ENCODE measurements at regions not wholly inside any gene's neighbourhood (a gene's known extent, or its start where the extent isn't known, plus 50 kb on each side); places are given as distances from the start of the nearest gene placed in this dataset.

DNA sequence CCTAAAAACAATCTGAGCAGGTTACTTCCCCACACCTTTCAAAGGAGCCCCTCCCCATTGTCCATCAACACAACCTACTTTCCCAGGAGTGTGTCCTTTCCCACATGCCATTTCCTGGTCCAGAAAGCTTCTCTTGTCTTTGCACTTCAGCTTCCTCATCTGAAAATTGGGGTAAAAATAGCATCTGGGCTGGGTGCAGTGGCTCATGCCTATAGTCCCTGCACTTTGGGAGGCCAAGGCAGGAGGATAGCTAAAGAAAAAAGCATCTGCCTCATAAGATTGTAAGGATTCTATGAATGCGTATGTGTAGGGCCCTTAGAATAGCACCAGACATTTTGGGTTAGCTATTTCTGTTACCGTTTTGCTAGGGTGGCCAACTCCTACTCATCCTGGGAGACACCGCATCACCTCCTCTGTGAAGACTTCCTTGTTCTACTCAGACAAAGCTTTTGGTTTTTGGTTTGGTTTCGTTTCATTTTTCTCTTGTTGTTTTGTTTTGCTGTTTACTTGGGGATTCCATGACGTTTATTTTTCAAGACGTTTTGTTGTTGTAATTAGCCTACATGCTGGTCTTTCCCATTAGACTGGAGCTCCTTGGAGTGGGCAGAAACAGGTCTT, 224.4 kb upstream of the TLE3 start:
- TF ChIP-seq EP300 (IDR thresholded peaks at IDR 0.05) (no peak), CTCF (IDR thresholded peaks at IDR 0.05) (no peak)
